Upper lobe of left lung (tissue), 6 donors: ENCODE measurements at regions not wholly inside any gene's neighbourhood (a gene's known extent, or its start where the extent isn't known, plus 50 kb on each side); places are given as distances from the start of the nearest gene placed in this dataset.
A peak's percentile ranks its signal among the peaks of the same experiment; 100 is the strongest.

Source experiments
- ATAC-seq, 2 donors: fragments of 200-7000 bp; cut with Tn5 transposase; one replicate each; pipeline ENCODE4 v1.9.1; 2022; ENCODE audit warnings: mild to moderate bottlenecking in 2 of 2, moderate library complexity in 2 of 2; ENCODE audit not compliant: low FRiP score in 2 of 2
- DNase-seq, 2 donors: peaks; one replicate each; pipeline ENCODE4 v3.0.0-alpha.2; 2019 to 2020
- H3K27ac ChIP-seq, 4 donors: fragments of 200-600 bp; sonication (generic); one replicate each; pipeline ENCODE4 v1.5.1; 2016 to 2019
- H3K27me3 ChIP-seq, 4 donors: fragments of 200-600 bp; sonication (generic); one replicate each; pipeline ENCODE4 v1.5.1; 2017 to 2019
- H3K36me3 ChIP-seq, 4 donors: fragments of 200-600 bp; sonication (generic); one replicate each; pipeline ENCODE4 v1.5.1; 2016 to 2019
- H3K4me1 ChIP-seq, 4 donors: fragments of 200-600 bp; sonication (generic); one replicate each; pipeline ENCODE4 v1.5.1; 2018 to 2019
- H3K4me3 ChIP-seq, 4 donors: fragments of 200-600 bp; sonication (generic); one replicate each; pipeline ENCODE4 v1.5.1; 2017 to 2019; ENCODE audit warnings: mild to moderate bottlenecking in 2 of 4, moderate library complexity in 1 of 4
- H3K9me3 ChIP-seq, 4 donors: fragments of 200-600 bp; sonication (generic); one replicate each; pipeline ENCODE4 v1.5.1; 2018 to 2019
- EP300 ChIP-seq, 4 donors: sonication (generic); formaldehyde crosslinking; IDR thresholded peaks; one replicate each; pipeline ENCODE4 v1.5.1; 2017; ENCODE audit warnings: antibody characterized with exemption in 4 of 4, control low read depth in 2 of 4
- POLR2A ChIP-seq, 4 donors: fragments of 450-650 bp; IDR thresholded peaks; one replicate each; pipeline ENCODE4 v1.5.1; 2016 to 2017; ENCODE audit warnings: antibody characterized with exemption in 4 of 4, mild to moderate bottlenecking in 2 of 4
- POLR2AphosphoS5 ChIP-seq, 2 donors: sonication (generic); formaldehyde crosslinking; IDR thresholded peaks; one replicate each; pipeline ENCODE4 v1.5.1; 2017; ENCODE audit warnings: antibody characterized with exemption in 2 of 2
- WGBS, 2 donors: methylation state at CpG; one replicate each; pipeline ENCODE4 v1.1.5; 2017 to 2018; 5-methylcytosine and 5-hydroxymethylcytosine counted together
- TF ChIP-seq, protein P1 (sequence below), 6 experiments: fragments of 450-650 bp in 4 of 6; fragments of 200-600 bp in 2 of 6; sonication (generic) in 2 of 6; IDR thresholded peaks; one replicate each; pipeline ENCODE4 v1.5.1; 2016 to 2019; ENCODE audit warnings: antibody characterized with exemption in 6 of 6
- donor health status: DM: no; HTN: no; CAD: no; lungs with moderate emphysema.
- donor health status: DM: no; HTN: yes; CAD: no; lungs with severe emphysema.

DNA sequence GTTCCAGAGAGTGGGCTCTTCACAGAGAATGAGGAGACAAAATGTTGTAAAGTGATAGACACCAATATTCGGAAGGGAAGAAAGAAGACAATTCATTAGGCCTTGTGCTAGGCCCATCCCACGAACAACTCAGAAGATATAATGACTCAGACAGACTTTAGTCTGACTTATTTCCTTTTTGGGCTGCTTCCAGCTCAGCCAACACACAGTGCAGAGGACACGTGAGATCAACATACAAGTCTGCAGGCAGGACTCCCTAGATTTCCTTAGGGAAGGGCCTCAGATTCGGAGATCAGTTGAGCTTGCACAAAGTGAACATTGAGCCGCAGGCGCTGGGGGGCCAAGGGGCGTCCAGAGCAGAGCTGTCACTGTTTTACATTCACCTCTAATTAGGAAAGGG, 290.7 kb upstream of the TENM3 start:
- H3K9me3 ChIP-seq, result no peaks in the 10 kb centered on the region
- WGBS, 2 donors, result 44 to 47% methylated on average over 4 to 7 of the region's 7 CpGs
- TF ChIP-seq POLR2AphosphoS5 (IDR thresholded peaks at IDR 0.05), result no peak
- TF ChIP-seq, protein P1, sequence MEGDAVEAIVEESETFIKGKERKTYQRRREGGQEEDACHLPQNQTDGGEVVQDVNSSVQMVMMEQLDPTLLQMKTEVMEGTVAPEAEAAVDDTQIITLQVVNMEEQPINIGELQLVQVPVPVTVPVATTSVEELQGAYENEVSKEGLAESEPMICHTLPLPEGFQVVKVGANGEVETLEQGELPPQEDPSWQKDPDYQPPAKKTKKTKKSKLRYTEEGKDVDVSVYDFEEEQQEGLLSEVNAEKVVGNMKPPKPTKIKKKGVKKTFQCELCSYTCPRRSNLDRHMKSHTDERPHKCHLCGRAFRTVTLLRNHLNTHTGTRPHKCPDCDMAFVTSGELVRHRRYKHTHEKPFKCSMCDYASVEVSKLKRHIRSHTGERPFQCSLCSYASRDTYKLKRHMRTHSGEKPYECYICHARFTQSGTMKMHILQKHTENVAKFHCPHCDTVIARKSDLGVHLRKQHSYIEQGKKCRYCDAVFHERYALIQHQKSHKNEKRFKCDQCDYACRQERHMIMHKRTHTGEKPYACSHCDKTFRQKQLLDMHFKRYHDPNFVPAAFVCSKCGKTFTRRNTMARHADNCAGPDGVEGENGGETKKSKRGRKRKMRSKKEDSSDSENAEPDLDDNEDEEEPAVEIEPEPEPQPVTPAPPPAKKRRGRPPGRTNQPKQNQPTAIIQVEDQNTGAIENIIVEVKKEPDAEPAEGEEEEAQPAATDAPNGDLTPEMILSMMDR (IDR thresholded peaks at IDR 0.05), result no peak
- TF ChIP-seq POLR2A (IDR thresholded peaks at IDR 0.05), result no peak
- TF ChIP-seq EP300 (IDR thresholded peaks at IDR 0.05), result no peak
- H3K36me3 ChIP-seq, result no peaks in the 10 kb centered on the region
- H3K4me1 ChIP-seq, result no peaks in the 10 kb centered on the region
- DNase-seq, result peak in 1 of 2 donors; percentile 19
- peak in 1 of 2 donors; percentile 83 for ATAC-seq
- no peaks in the 10 kb centered on the region for H3K27me3 ChIP-seq
- H3K27ac ChIP-seq, result no peak overlapping the region
- H3K4me3 ChIP-seq, result no peak overlapping the region

DNA sequence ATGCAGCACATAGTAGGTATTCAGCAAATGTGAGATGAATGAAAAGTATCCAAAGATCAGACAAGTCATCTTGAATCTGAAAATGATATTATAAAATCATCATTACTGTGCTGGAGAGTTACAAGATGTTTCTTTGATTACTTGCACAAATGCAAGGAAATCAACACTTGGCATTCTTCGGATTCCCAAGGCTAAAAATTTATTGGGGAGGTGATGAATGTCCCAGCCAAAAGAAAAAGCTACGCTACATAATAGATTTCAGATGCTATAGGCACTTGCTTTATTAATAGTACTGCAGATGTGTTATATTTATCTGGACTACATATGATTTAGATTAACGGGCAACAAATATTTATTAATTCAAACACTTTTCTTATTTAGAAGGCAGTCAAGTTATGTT, 286.7 kb upstream of the TENM3 start:
- no peaks in the 10 kb centered on the region for H3K9me3 ChIP-seq
- no peak overlapping the region for H3K27ac ChIP-seq
- no peak for ATAC-seq
- H3K4me1 ChIP-seq, result no peaks in the 10 kb centered on the region
- H3K4me3 ChIP-seq, result no peak overlapping the region
- TF ChIP-seq, protein P1 (IDR thresholded peaks at IDR 0.05), result no peak
- TF ChIP-seq POLR2AphosphoS5 (IDR thresholded peaks at IDR 0.05) (no peak), EP300 (IDR thresholded peaks at IDR 0.05) (no peak), POLR2A (IDR thresholded peaks at IDR 0.05) (no peak)
- H3K36me3 ChIP-seq, result no peaks in the 10 kb centered on the region
- WGBS, 2 donors, result 65 to 76% methylated on average over 3 of the region's 3 CpGs
- no peaks in the 10 kb centered on the region for H3K27me3 ChIP-seq
- DNase-seq, result no peak

DNA sequence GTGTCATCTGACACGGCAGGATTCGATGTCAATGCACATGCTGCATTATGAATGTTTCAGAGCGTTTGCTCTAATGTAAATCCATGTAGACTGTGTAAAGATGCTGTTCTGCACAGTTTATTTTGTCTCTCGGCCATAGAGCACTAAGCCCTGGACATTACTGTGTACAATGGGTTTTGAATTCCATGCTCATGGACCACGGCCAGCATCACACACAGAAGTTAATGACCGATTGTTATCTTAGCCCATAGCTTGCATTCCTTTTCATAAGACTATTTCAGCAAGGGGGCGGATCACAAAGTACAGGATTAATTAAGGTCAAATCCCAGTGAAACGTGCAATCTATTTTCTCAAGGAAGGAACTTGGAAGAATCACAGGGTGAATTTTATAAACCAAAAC, 286.1 kb upstream of the TENM3 start:
- Histone ChIP-seq H3K9me3 (no peaks in the 10 kb centered on the region), H3K27me3 (no peaks in the 10 kb centered on the region), H3K4me1 (no peaks in the 10 kb centered on the region), H3K4me3 (no peak overlapping the region), H3K36me3 (no peaks in the 10 kb centered on the region), H3K27ac (no peak overlapping the region)
- ATAC-seq (peak in 1 of 2 donors; percentile 59), DNase-seq (no peak)
- TF ChIP-seq POLR2A (IDR thresholded peaks at IDR 0.05), result no peak
- 38 to 52% methylated on average over 8 of the region's 8 CpGs for WGBS, 2 donors

DNA sequence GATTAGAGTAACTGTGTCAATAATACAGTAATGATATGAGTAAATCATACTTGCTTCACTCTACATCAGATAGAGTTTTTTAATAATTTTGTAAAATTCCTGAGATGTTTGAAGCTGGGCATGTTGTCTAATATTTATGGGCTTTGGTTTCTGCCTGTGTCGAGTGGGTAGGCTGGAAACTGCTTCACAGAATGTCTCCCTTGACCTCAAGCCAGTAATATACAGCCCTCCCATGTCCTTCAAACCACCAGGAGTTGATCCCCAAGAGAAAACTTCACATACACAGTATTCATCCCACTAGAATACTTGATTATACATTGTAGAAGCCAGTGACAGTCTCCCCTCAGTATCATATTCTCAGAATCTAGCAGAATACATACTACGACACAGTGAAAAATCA, 284.8 kb upstream of the TENM3 start:
- ATAC-seq (no peak), DNase-seq (no peak)
- no peaks in the 10 kb centered on the region for H3K4me1 ChIP-seq
- no peak overlapping the region for H3K4me3 ChIP-seq
- no peaks in the 10 kb centered on the region for H3K27me3 ChIP-seq
- no peaks in the 10 kb centered on the region for H3K36me3 ChIP-seq
- TF ChIP-seq POLR2A (IDR thresholded peaks at IDR 0.05) (no peak), POLR2AphosphoS5 (IDR thresholded peaks at IDR 0.05) (no peak), EP300 (IDR thresholded peaks at IDR 0.05) (no peak)
- TF ChIP-seq, protein P1 (IDR thresholded peaks at IDR 0.05), result no peak
- no peaks in the 10 kb centered on the region for H3K9me3 ChIP-seq
- H3K27ac ChIP-seq, result no peak overlapping the region
- WGBS, 2 donors, result 68 to 71% methylated on average over 2 of the region's 2 CpGs

DNA sequence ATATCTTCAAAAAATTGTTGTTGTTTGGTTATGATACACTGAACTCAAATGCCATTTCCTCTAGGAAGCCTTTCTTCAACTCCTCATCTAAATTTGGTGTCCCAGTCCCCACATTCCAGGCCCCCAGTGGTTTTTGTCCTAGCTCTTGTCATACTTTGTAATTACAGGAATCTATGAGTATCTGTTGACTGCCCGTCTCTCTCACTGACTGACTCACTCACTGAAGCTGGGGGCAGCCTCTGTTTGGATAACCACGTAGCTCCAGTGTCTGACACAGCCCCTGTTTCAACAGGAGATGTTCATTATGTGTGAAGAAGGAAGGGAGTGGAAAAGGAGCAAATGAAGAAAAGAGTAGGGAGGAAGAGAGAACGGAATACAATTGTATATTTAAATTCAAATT, 284.1 kb upstream of the TENM3 start:
- WGBS, 2 donors, result 64 to 67% methylated on average over 3 of the region's 3 CpGs
- DNase-seq, result no peak
- TF ChIP-seq POLR2A (IDR thresholded peaks at IDR 0.05) (no peak), POLR2AphosphoS5 (IDR thresholded peaks at IDR 0.05) (no peak), EP300 (IDR thresholded peaks at IDR 0.05) (no peak)
- TF ChIP-seq, protein P1 (IDR thresholded peaks at IDR 0.05), result no peak
- no peak overlapping the region for H3K4me3 ChIP-seq
- no peaks in the 10 kb centered on the region for H3K36me3 ChIP-seq
- H3K9me3 ChIP-seq, result no peaks in the 10 kb centered on the region
- no peaks in the 10 kb centered on the region for H3K4me1 ChIP-seq
- no peaks in the 10 kb centered on the region for H3K27me3 ChIP-seq
- ATAC-seq, result peak in 1 of 2 donors; percentile 49
- H3K27ac ChIP-seq, result no peak overlapping the region
